Thoracic aorta (tissue), 2 donors: ENCODE measurements at regions not wholly inside any gene's neighbourhood (a gene's known extent, or its start where the extent isn't known, plus 50 kb on each side); places are given as distances from the start of the nearest gene placed in this dataset.

ENCODE experiments used
- ATAC-seq: fragments of 150-250 bp; one replicate; pipeline ENCODE4 v1.8.0; 2017; ENCODE audit warnings: low read depth; ENCODE audit not compliant: insufficient number of reproducible peaks, low FRiP score
- DNase-seq: peaks from one replicate; pipeline ENCODE4 v3.0.0-alpha.2; 2020; ENCODE audit warnings: low spot score
- H3K27ac ChIP-seq, 2 donors: fragments of 200-600 bp; sonication (generic); 1 replicate in 1 of 2; 2 replicates in 1 of 2; pipeline ENCODE4 v1.5.1; 2016; ENCODE audit warnings: mild to moderate bottlenecking in 2 of 2, moderate library complexity in 2 of 2
- H3K27me3 ChIP-seq: fragments of 200-600 bp; sonication (generic); replicated peaks from 2 replicates; pipeline ENCODE4 v1.6.0; 2016; ENCODE audit warnings: mild to moderate bottlenecking; ENCODE audit not compliant: insufficient read depth
- H3K36me3 ChIP-seq: fragments of 200-600 bp; sonication (generic); one replicate; pipeline ENCODE4 v1.5.1; 2016
- H3K4me1 ChIP-seq, 2 donors: fragments of 200-600 bp; sonication (generic); 1 replicate in 1 of 2; 2 replicates in 1 of 2; pipeline versions ENCODE4 v1.5.1 to v1.6.0; 2016; ENCODE audit warnings: low read depth in 2 of 2, mild to moderate bottlenecking in 1 of 2; ENCODE audit not compliant: control insufficient read depth in 1 of 2
- H3K4me3 ChIP-seq: fragments of 200-600 bp; sonication (generic); 2 replicates; pipeline ENCODE4 v1.5.1; 2016; ENCODE audit warnings: mild to moderate bottlenecking
- H3K9me3 ChIP-seq: fragments of 200-600 bp; sonication (generic); 2 replicates; pipeline ENCODE4 v1.5.1; 2016
- CTCF ChIP-seq: fragments of 200-600 bp; sonication (generic); IDR thresholded peaks from one replicate; pipeline ENCODE4 v1.5.1; 2019; ENCODE audit warnings: antibody characterized with exemption

GRCh38 chr7:131964203-131964602 lies 407.8 kb upstream of the PODXL start:
- Histone ChIP-seq H3K36me3 (no peaks in the 10 kb centered on the region), H3K27ac (no peak overlapping the region), H3K4me3 (no peak overlapping the region), H3K9me3 (no peaks in the 10 kb centered on the region), H3K27me3 (no peaks in the 10 kb centered on the region), H3K4me1 (peaks cover 0 to 6% of the 10 kb centered on the region in 2 donors)
- DNase-seq: no peak
- no peak for TF ChIP-seq CTCF
- ATAC-seq: no peak

- DNase-seq (no peak), ATAC-seq (no peak)
- no peak for TF ChIP-seq CTCF
- H3K36me3 ChIP-seq: no peaks in the 10 kb centered on the region
- no peaks in the 10 kb centered on the region for H3K9me3 ChIP-seq
- H3K4me3 ChIP-seq: no peak overlapping the region
- no peaks in the 10 kb centered on the region for H3K27me3 ChIP-seq
- no peak overlapping the region for H3K27ac ChIP-seq
- no peaks in the 10 kb centered on the region for H3K4me1 ChIP-seq
Observed at GRCh38 chr7:131961054-131961680, 404.7 kb upstream of the PODXL start.

- Histone ChIP-seq H3K9me3 (no peaks in the 10 kb centered on the region), H3K27me3 (no peaks in the 10 kb centered on the region), H3K27ac (no peak overlapping the region), H3K4me1 (peaks cover 0 to 12% of the 10 kb centered on the region in 2 donors), H3K4me3 (no peak overlapping the region), H3K36me3 (no peaks in the 10 kb centered on the region)
- TF ChIP-seq CTCF: no peak
- ATAC-seq (no peak), DNase-seq (no peak)
Observed at GRCh38 chr7:131959106-131959812, 402.8 kb upstream of the PODXL start.

DNA sequence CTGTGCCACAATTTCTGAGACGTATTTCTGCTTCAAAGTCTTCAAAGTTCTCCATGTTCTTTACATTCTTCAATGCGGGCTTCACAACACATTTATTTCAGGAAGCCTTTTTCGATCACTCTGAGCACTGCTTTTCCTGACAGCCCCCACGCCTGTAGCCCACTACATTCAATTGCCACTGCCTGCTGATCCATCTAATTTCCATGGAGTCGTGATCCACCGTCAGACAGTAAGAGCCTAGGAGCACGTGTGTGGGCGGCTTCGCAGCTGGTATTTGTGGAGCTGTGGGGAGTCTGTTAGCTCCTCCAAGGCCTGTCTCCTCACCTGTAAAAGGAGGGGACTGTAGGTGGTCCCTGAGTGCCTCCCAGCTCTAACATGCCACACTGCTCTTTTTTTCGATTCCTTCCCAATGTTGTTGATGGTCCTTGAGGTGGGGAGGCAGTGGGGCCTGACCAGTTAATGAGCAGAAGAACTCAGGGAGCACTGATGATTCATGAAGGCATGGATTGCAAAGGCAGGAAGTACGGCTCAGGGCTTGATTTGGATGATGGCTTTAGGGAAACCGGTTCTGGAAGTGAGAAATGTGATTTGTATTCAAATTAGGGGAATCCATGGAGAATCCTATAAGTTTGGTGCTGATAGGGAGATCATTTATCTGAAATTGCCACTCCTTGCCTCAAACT lies 401.1 kb upstream of the PODXL start:
- ATAC-seq: no peak
- Histone ChIP-seq H3K4me1 (peaks cover 0 to 30% of the 10 kb centered on the region in 2 donors), H3K27ac (no peak overlapping the region), H3K4me3 (no peak overlapping the region), H3K36me3 (no peaks in the 10 kb centered on the region), H3K9me3 (no peaks in the 10 kb centered on the region), H3K27me3 (no peaks in the 10 kb centered on the region)
- no peak for TF ChIP-seq CTCF
- DNase-seq: no peak

GRCh38 chr7:131956864-131957263 lies 400.4 kb upstream of the PODXL start:
- no peak for TF ChIP-seq CTCF
- Histone ChIP-seq H3K36me3 (no peaks in the 10 kb centered on the region), H3K9me3 (no peaks in the 10 kb centered on the region), H3K4me1 (peaks cover 0 to 36% of the 10 kb centered on the region in 2 donors), H3K27ac (no peak overlapping the region), H3K4me3 (no peak overlapping the region), H3K27me3 (no peaks in the 10 kb centered on the region)
- no peak for DNase-seq
- ATAC-seq: no peak
